ENCODE measurements at regions not wholly inside any gene's neighbourhood (a gene's known extent, or its start where the extent isn't known, plus 50 kb on each side); places are given as distances from the start of the nearest gene placed in this dataset.
A peak's percentile ranks its signal among the peaks of the same experiment; 100 is the strongest.

- no peaks in the 10 kb centered on the region for H3K9me3 ChIP-seq (ENCODE audit: control insufficient read depth, insufficient read depth, low read length)
- DNase-seq (ENCODE audit: low read depth, low spot score), result no peak
- no peaks in the 10 kb centered on the region for H3K27me3 ChIP-seq (ENCODE audit: control insufficient read depth, insufficient read depth, low read length)
- no peak overlapping the region for H3K27ac ChIP-seq (ENCODE audit: low read length)
- H3K4me1 ChIP-seq (ENCODE audit: control insufficient read depth, insufficient read depth, low read length), result no peaks in the 10 kb centered on the region
- H3K4me3 ChIP-seq (ENCODE audit: low read length), result no peak overlapping the region
- H3K36me3 ChIP-seq (ENCODE audit: control insufficient read depth, insufficient read depth, low read length), result no peaks in the 10 kb centered on the region
Observed at GRCh38 chr11:103661185-103661584, 375.3 kb upstream of the DDI1 start.

- H3K36me3 ChIP-seq (ENCODE audit: control insufficient read depth, insufficient read depth, low read length), result no peaks in the 10 kb centered on the region
- H3K4me3 ChIP-seq (ENCODE audit: low read length), result no peak overlapping the region
- no peak overlapping the region for H3K27ac ChIP-seq (ENCODE audit: low read length)
- H3K27me3 ChIP-seq (ENCODE audit: control insufficient read depth, insufficient read depth, low read length), result no peaks in the 10 kb centered on the region
- no peaks in the 10 kb centered on the region for H3K4me1 ChIP-seq (ENCODE audit: control insufficient read depth, insufficient read depth, low read length)
- WGBS (ENCODE audit: insufficient coverage, insufficient read length), result no CpG with 5 or more reads among the region's 1 CpG
- H3K9me3 ChIP-seq (ENCODE audit: control insufficient read depth, insufficient read depth, low read length), result no peaks in the 10 kb centered on the region
- no peak for DNase-seq (ENCODE audit: low read depth, low spot score)
Observed at GRCh38 chr11:103661991-103662390, 374.4 kb upstream of the DDI1 start.

GRCh38 chr11:103662880-103663279 lies 373.6 kb upstream of the DDI1 start:
- Histone ChIP-seq H3K4me3 (ENCODE audit: low read length) (no peak overlapping the region), H3K4me1 (ENCODE audit: control insufficient read depth, insufficient read depth, low read length) (no peaks in the 10 kb centered on the region), H3K27ac (ENCODE audit: low read length) (no peak overlapping the region), H3K9me3 (ENCODE audit: control insufficient read depth, insufficient read depth, low read length) (no peaks in the 10 kb centered on the region), H3K36me3 (ENCODE audit: control insufficient read depth, insufficient read depth, low read length) (no peaks in the 10 kb centered on the region), H3K27me3 (ENCODE audit: control insufficient read depth, insufficient read depth, low read length) (no peaks in the 10 kb centered on the region)
- no peak for DNase-seq (ENCODE audit: low read depth, low spot score)
- WGBS (ENCODE audit: insufficient coverage, insufficient read length), result no CpG with 5 or more reads among the region's 2 CpGs

- no CpG with 5 or more reads among the region's 2 CpGs for WGBS (ENCODE audit: insufficient coverage, insufficient read length)
- Histone ChIP-seq H3K4me3 (ENCODE audit: low read length) (no peak overlapping the region), H3K36me3 (ENCODE audit: control insufficient read depth, insufficient read depth, low read length) (no peaks in the 10 kb centered on the region), H3K27ac (ENCODE audit: low read length) (no peak overlapping the region), H3K27me3 (ENCODE audit: control insufficient read depth, insufficient read depth, low read length) (no peaks in the 10 kb centered on the region), H3K9me3 (ENCODE audit: control insufficient read depth, insufficient read depth, low read length) (no peaks in the 10 kb centered on the region), H3K4me1 (ENCODE audit: control insufficient read depth, insufficient read depth, low read length) (no peaks in the 10 kb centered on the region)
- no peak for DNase-seq (ENCODE audit: low read depth, low spot score)
Observed at GRCh38 chr11:103668859-103669258, 367.6 kb upstream of the DDI1 start.

- Histone ChIP-seq H3K4me1 (ENCODE audit: control insufficient read depth, insufficient read depth, low read length) (no peaks in the 10 kb centered on the region), H3K27ac (ENCODE audit: low read length) (no peak overlapping the region), H3K4me3 (ENCODE audit: low read length) (no peak overlapping the region), H3K36me3 (ENCODE audit: control insufficient read depth, insufficient read depth, low read length) (no peaks in the 10 kb centered on the region), H3K9me3 (ENCODE audit: control insufficient read depth, insufficient read depth, low read length) (no peaks in the 10 kb centered on the region), H3K27me3 (ENCODE audit: control insufficient read depth, insufficient read depth, low read length) (no peaks in the 10 kb centered on the region)
- WGBS (ENCODE audit: insufficient coverage, insufficient read length), result no CpG with 5 or more reads among the region's 2 CpGs
- no peak for DNase-seq (ENCODE audit: low read depth, low spot score)
Observed at GRCh38 chr11:103671143-103671651, 365.2 kb upstream of the DDI1 start.

- Histone ChIP-seq H3K27me3 (ENCODE audit: control insufficient read depth, insufficient read depth, low read length) (no peaks in the 10 kb centered on the region), H3K4me1 (ENCODE audit: control insufficient read depth, insufficient read depth, low read length) (no peaks in the 10 kb centered on the region), H3K27ac (ENCODE audit: low read length) (no peak overlapping the region), H3K36me3 (ENCODE audit: control insufficient read depth, insufficient read depth, low read length) (no peaks in the 10 kb centered on the region), H3K9me3 (ENCODE audit: control insufficient read depth, insufficient read depth, low read length) (no peaks in the 10 kb centered on the region), H3K4me3 (ENCODE audit: low read length) (no peak overlapping the region)
- WGBS (ENCODE audit: insufficient coverage, insufficient read length), result no CpG with 5 or more reads among the region's 2 CpGs
- DNase-seq (ENCODE audit: low read depth, low spot score), result no peak
Observed at GRCh38 chr11:103673773-103674172, 362.7 kb upstream of the DDI1 start.

GRCh38 chr11:103676413-103676812 lies 360.0 kb upstream of the DDI1 start:
- no CpG with 5 or more reads among the region's 1 CpG for WGBS (ENCODE audit: insufficient coverage, insufficient read length)
- Histone ChIP-seq H3K4me1 (ENCODE audit: control insufficient read depth, insufficient read depth, low read length) (no peaks in the 10 kb centered on the region), H3K4me3 (ENCODE audit: low read length) (no peak overlapping the region), H3K27me3 (ENCODE audit: control insufficient read depth, insufficient read depth, low read length) (no peaks in the 10 kb centered on the region), H3K9me3 (ENCODE audit: control insufficient read depth, insufficient read depth, low read length) (no peaks in the 10 kb centered on the region), H3K36me3 (ENCODE audit: control insufficient read depth, insufficient read depth, low read length) (no peaks in the 10 kb centered on the region), H3K27ac (ENCODE audit: low read length) (no peak overlapping the region)
- no peak for DNase-seq (ENCODE audit: low read depth, low spot score)

- Histone ChIP-seq H3K27me3 (ENCODE audit: control insufficient read depth, insufficient read depth, low read length) (no peaks in the 10 kb centered on the region), H3K4me1 (ENCODE audit: control insufficient read depth, insufficient read depth, low read length) (peaks cover 5% of the 10 kb centered on the region; the same call in 1 of the 2 replicates), H3K36me3 (ENCODE audit: control insufficient read depth, insufficient read depth, low read length) (no peaks in the 10 kb centered on the region), H3K27ac (ENCODE audit: low read length) (no peak overlapping the region), H3K9me3 (ENCODE audit: control insufficient read depth, insufficient read depth, low read length) (no peaks in the 10 kb centered on the region), H3K4me3 (ENCODE audit: low read length) (no peak overlapping the region)
- DNase-seq (ENCODE audit: low read depth, low spot score), result no peak
- WGBS (ENCODE audit: insufficient coverage, insufficient read length), result no CpG with 5 or more reads among the region's 1 CpG
Observed at GRCh38 chr11:103680826-103681225, 355.6 kb upstream of the DDI1 start.

GRCh38 chr11:103681855-103682254 lies 354.6 kb upstream of the DDI1 start:
- no peaks in the 10 kb centered on the region for H3K36me3 ChIP-seq (ENCODE audit: control insufficient read depth, insufficient read depth, low read length)
- no peak overlapping the region for H3K27ac ChIP-seq (ENCODE audit: low read length)
- WGBS (ENCODE audit: insufficient coverage, insufficient read length), result no CpG with 5 or more reads among the region's 7 CpGs
- no peaks in the 10 kb centered on the region for H3K27me3 ChIP-seq (ENCODE audit: control insufficient read depth, insufficient read depth, low read length)
- H3K4me1 ChIP-seq (ENCODE audit: control insufficient read depth, insufficient read depth, low read length), result peaks cover 5% of the 10 kb centered on the region; the same call in 1 of the 2 replicates
- DNase-seq (ENCODE audit: low read depth, low spot score), result no peak
- H3K9me3 ChIP-seq (ENCODE audit: control insufficient read depth, insufficient read depth, low read length), result no peaks in the 10 kb centered on the region
- H3K4me3 ChIP-seq (ENCODE audit: low read length), result no peak overlapping the region

- DNase-seq (ENCODE audit: low read depth, low spot score), result peak; percentile 87
- H3K4me3 ChIP-seq (ENCODE audit: low read length), result no peak overlapping the region
- no peaks in the 10 kb centered on the region for H3K9me3 ChIP-seq (ENCODE audit: control insufficient read depth, insufficient read depth, low read length)
- H3K27me3 ChIP-seq (ENCODE audit: control insufficient read depth, insufficient read depth, low read length), result no peaks in the 10 kb centered on the region
- no CpG with 5 or more reads among the region's 8 CpGs for WGBS (ENCODE audit: insufficient coverage, insufficient read length)
- H3K4me1 ChIP-seq (ENCODE audit: control insufficient read depth, insufficient read depth, low read length), result peaks cover 5% of the 10 kb centered on the region; the same call in 1 of the 2 replicates
- H3K36me3 ChIP-seq (ENCODE audit: control insufficient read depth, insufficient read depth, low read length), result no peaks in the 10 kb centered on the region
- H3K27ac ChIP-seq (ENCODE audit: low read length), result no peak overlapping the region
Observed at GRCh38 chr11:103682318-103683184, 353.9 kb upstream of the DDI1 start.

- no peak for DNase-seq (ENCODE audit: low read depth, low spot score)
- Histone ChIP-seq H3K4me1 (ENCODE audit: control insufficient read depth, insufficient read depth, low read length) (peaks cover 5% of the 10 kb centered on the region; the same call in 1 of the 2 replicates), H3K4me3 (ENCODE audit: low read length) (no peak overlapping the region), H3K9me3 (ENCODE audit: control insufficient read depth, insufficient read depth, low read length) (no peaks in the 10 kb centered on the region), H3K27me3 (ENCODE audit: control insufficient read depth, insufficient read depth, low read length) (no peaks in the 10 kb centered on the region), H3K36me3 (ENCODE audit: control insufficient read depth, insufficient read depth, low read length) (no peaks in the 10 kb centered on the region), H3K27ac (ENCODE audit: low read length) (no peak overlapping the region)
- no CpG with 5 or more reads among the region's 2 CpGs for WGBS (ENCODE audit: insufficient coverage, insufficient read length)
Observed at GRCh38 chr11:103683576-103683975, 352.9 kb upstream of the DDI1 start.

All from iPS DF 6.9 (cell line).